ENCODE measurements at regions not wholly inside any gene's neighbourhood (a gene's known extent, or its start where the extent isn't known, plus 50 kb on each side); places are given as distances from the start of the nearest gene placed in this dataset.

DNA sequence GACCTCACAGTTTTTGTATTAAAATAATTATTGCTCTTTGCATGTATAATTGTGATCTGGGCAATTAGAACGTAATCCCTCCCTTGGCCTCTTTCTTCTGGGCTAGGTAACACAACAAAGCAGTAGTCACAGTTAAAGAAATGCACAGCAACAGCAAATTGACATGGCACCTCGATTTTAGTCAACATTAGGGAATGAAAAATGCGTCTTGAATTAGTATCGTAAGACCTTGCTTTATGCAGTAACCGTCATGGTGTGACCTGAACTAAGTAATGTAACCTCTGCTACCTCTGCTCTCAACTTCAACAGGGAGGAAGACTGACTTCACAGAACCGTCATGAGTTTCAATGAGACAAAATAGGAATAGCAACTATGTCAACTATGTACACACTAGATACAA lies 265.4 kb upstream of the MAF start:
- DNase-seq (ENCODE audit: low read depth, low spot score), result no peak
- TF ChIP-seq CTCF (IDR thresholded peaks at IDR 0.05; ENCODE audit: low read depth, low read length), result no peak
- H3K4me3 ChIP-seq (ENCODE audit: low read depth, low read length), result no peak overlapping the region
- in situ Hi-C loops (cut with HindIII; ENCODE audit: low sequenced_read_pairs), result no loop called here

DNA sequence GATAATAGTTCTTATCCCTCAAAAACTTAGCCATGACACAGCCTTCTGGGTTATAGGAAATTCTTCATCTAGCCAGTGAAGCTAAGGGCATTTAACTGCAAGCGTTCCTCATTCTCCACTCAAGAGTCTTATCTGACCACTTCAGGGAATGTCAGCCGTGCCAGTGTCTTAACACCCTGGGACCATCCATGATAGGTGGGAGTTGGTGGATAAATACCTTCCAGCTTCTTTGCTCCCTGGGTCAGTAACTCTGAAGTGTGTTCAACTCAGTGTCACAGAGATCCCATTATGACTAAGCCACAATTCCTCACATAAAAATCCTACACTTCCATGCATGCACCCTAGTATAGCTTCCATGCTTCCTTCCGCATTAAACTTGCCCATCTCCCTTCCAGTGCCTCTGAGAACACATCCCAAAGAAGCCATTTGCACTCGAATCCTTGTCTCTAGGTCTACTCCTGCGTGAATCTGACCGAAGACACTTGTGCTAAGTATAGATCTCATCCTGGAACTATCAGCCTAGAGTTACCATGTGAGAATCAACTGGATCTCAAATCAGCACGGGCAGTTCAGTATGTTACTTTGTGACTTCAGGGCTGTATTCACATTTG lies 264.3 kb upstream of the MAF start:
- no peak overlapping the region for H3K4me3 ChIP-seq (ENCODE audit: low read depth, low read length)
- no peak for DNase-seq (ENCODE audit: low read depth, low spot score)
- in situ Hi-C loops (cut with HindIII; ENCODE audit: low sequenced_read_pairs), result no loop called here
- TF ChIP-seq CTCF (IDR thresholded peaks at IDR 0.05; ENCODE audit: low read depth, low read length), result no peak

DNA sequence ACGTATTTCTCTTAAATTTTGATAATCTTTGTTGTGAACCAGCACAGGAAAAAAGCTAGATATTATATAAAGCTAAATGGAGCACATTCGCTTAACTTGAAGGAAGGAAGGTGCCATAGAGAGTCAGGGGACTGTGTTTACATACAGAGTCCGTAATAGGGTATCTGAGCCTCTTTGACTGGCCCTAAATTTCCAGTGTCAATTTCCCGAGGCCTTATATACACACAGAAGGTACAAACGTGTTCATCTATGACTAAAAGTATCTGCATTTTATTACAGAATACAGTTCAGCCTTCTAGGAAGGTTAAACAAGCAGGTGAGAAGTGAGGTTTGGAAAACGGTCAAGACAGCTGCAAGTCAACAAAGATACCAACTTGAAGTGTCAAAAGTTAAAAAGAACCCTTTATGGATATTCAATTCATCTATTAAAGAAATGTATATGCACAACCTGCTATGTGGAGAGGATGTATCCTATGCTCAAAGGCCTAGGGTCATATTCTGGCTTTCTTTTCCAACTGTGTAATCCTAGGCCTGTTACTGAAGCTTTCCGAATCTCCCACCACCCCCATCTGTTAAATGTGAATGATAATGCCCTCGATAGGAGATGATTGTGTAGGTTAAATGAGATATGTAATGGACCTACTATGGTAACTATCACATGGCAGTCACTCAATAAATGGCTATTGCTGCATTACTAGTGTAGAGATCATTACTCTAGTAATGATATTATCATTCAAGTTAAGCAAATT lies 263.7 kb upstream of the MAF start:
- H3K4me3 ChIP-seq (ENCODE audit: low read depth, low read length), result no peak overlapping the region
- DNase-seq (ENCODE audit: low read depth, low spot score), result no peak
- in situ Hi-C loops (cut with HindIII; ENCODE audit: low sequenced_read_pairs), result no loop called here
- no peak for TF ChIP-seq CTCF (IDR thresholded peaks at IDR 0.05; ENCODE audit: low read depth, low read length)

DNA sequence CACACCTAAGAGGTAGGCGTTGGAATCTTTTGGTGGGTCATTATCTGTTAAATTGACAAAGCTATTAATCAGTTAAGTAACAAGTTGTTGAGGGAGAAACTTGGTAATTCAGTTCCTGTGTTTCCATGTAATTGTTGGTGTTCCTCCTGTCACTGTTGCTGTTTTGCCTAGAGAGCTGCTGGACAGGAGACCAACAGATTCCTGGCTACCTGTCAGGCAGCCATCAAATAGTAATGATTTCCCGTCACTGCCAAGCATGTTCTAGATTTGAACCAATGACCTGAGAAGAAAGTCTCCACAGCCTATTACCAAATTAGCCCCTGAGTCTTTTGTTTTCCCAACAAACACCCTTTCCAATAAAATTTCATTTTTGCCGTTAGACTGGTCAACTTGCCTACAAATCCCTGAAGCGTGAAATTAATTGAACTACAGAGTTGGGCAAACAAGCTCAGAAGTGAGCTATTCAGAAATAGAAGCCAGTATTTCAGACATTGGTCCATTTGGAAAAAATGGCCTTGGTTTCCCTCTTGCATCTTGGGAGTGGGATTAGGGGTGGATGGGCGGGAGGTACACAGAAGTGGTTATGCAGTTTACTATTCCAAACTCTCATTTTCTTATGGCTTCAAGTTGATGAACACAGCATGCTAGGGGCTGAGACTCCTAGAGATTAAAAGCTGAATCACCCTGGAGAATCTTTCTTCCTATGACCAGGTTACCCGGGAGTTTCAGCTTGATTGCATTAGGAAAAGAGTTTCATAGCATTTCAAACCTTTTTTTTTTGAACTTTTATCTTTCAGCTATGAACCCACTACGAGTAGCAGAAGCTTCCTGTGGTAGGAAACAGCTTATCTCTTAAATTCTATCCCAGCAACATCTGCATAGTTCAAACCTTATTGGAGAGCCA lies 262.8 kb upstream of the MAF start:
- TF ChIP-seq CTCF (IDR thresholded peaks at IDR 0.05; ENCODE audit: low read depth, low read length), result no peak
- no peak overlapping the region for H3K4me3 ChIP-seq (ENCODE audit: low read depth, low read length)
- in situ Hi-C loops (cut with HindIII; ENCODE audit: low sequenced_read_pairs), result no loop called here
- no peak for DNase-seq (ENCODE audit: low read depth, low spot score)

- TF ChIP-seq CTCF (IDR thresholded peaks at IDR 0.05; ENCODE audit: low read depth, low read length), result no peak
- no peak overlapping the region for H3K4me3 ChIP-seq (ENCODE audit: low read depth, low read length)
- DNase-seq (ENCODE audit: low read depth, low spot score), result no peak
- in situ Hi-C loops (cut with HindIII; ENCODE audit: low sequenced_read_pairs), result no loop called here
Measured at GRCh38 chr16:79862601-79863000, 262.1 kb upstream of the MAF start.

GRCh38 chr16:79856581-79856980 lies 256.0 kb upstream of the MAF start:
- no peak for TF ChIP-seq CTCF (IDR thresholded peaks at IDR 0.05; ENCODE audit: low read depth, low read length)
- in situ Hi-C loops (cut with HindIII; ENCODE audit: low sequenced_read_pairs), result no loop called here

More at GRCh38 chr16:79856581-79856980, 256.0 kb upstream of the MAF start:
- DNase-seq (ENCODE audit: low read depth, low spot score), result no peak
- H3K4me3 ChIP-seq (ENCODE audit: low read depth, low read length), result no peak overlapping the region
